ENCODE measurements at regions not wholly inside any gene's neighbourhood (a gene's known extent, or its start where the extent isn't known, plus 50 kb on each side); places are given as distances from the start of the nearest gene placed in this dataset.

- H3K4me1 ChIP-seq (ENCODE audit: control insufficient read depth in 1 of 2, low read depth in 2 of 2): no peaks in the 10 kb centered on the region
- TF ChIP-seq, protein P1, sequence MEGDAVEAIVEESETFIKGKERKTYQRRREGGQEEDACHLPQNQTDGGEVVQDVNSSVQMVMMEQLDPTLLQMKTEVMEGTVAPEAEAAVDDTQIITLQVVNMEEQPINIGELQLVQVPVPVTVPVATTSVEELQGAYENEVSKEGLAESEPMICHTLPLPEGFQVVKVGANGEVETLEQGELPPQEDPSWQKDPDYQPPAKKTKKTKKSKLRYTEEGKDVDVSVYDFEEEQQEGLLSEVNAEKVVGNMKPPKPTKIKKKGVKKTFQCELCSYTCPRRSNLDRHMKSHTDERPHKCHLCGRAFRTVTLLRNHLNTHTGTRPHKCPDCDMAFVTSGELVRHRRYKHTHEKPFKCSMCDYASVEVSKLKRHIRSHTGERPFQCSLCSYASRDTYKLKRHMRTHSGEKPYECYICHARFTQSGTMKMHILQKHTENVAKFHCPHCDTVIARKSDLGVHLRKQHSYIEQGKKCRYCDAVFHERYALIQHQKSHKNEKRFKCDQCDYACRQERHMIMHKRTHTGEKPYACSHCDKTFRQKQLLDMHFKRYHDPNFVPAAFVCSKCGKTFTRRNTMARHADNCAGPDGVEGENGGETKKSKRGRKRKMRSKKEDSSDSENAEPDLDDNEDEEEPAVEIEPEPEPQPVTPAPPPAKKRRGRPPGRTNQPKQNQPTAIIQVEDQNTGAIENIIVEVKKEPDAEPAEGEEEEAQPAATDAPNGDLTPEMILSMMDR (IDR thresholded peaks at IDR 0.05): no peak
- H3K27ac ChIP-seq: no peak overlapping the region
- no peaks in the 10 kb centered on the region for H3K9me3 ChIP-seq
- H3K4me3 ChIP-seq: no peak overlapping the region
- DNase-seq (ENCODE audit: low spot score) (no peak), ATAC-seq (ENCODE audit: insufficient number of reproducible peaks, low FRiP score, low read depth) (no peak)
- no peaks in the 10 kb centered on the region for H3K27me3 ChIP-seq (replicated peaks; ENCODE audit: insufficient read depth)
- H3K36me3 ChIP-seq: no peaks in the 10 kb centered on the region
Observed at GRCh38 chr5:67416133-67416937, 219.7 kb upstream of the CD180 start.

- TF ChIP-seq, protein P1 (IDR thresholded peaks at IDR 0.05): no peak
- Histone ChIP-seq H3K4me1 (ENCODE audit: control insufficient read depth in 1 of 2, low read depth in 2 of 2) (no peaks in the 10 kb centered on the region), H3K36me3 (no peaks in the 10 kb centered on the region), H3K4me3 (no peak overlapping the region), H3K27me3 (replicated peaks; ENCODE audit: insufficient read depth) (no peaks in the 10 kb centered on the region), H3K9me3 (no peaks in the 10 kb centered on the region), H3K27ac (no peak overlapping the region)
- ATAC-seq (ENCODE audit: insufficient number of reproducible peaks, low FRiP score, low read depth) (no peak), DNase-seq (ENCODE audit: low spot score) (no peak)
Observed at GRCh38 chr5:67414712-67415111, 218.1 kb upstream of the CD180 start.

- no peak for DNase-seq (ENCODE audit: low spot score)
- ATAC-seq (ENCODE audit: insufficient number of reproducible peaks, low FRiP score, low read depth): no peak
Observed at GRCh38 chr5:67413721-67414120, 217.1 kb upstream of the CD180 start.

GRCh38 chr5:67409126-67409777, 212.7 kb upstream of the CD180 start:
- DNase-seq (ENCODE audit: low spot score): no peak
- Histone ChIP-seq H3K4me1 (ENCODE audit: control insufficient read depth in 1 of 2, low read depth in 2 of 2) (no peaks in the 10 kb centered on the region), H3K36me3 (no peaks in the 10 kb centered on the region), H3K27ac (no peak overlapping the region), H3K9me3 (no peaks in the 10 kb centered on the region), H3K27me3 (replicated peaks; ENCODE audit: insufficient read depth) (no peaks in the 10 kb centered on the region), H3K4me3 (no peak overlapping the region)
- TF ChIP-seq, protein P1 (IDR thresholded peaks at IDR 0.05): no peak
- no peak for ATAC-seq (ENCODE audit: insufficient number of reproducible peaks, low FRiP score, low read depth)

More at GRCh38 chr5:67413721-67414120, 217.1 kb upstream of the CD180 start:
- no peak overlapping the region for H3K27ac ChIP-seq
- H3K36me3 ChIP-seq: no peaks in the 10 kb centered on the region
- TF ChIP-seq, protein P1 (IDR thresholded peaks at IDR 0.05): no peak
- no peaks in the 10 kb centered on the region for H3K4me1 ChIP-seq (ENCODE audit: control insufficient read depth in 1 of 2, low read depth in 2 of 2)
- H3K4me3 ChIP-seq: no peak overlapping the region
- no peaks in the 10 kb centered on the region for H3K9me3 ChIP-seq
- no peaks in the 10 kb centered on the region for H3K27me3 ChIP-seq (replicated peaks; ENCODE audit: insufficient read depth)

GRCh38 chr5:67407979-67408378, 211.4 kb upstream of the CD180 start:
- Histone ChIP-seq H3K4me3 (no peak overlapping the region), H3K36me3 (no peaks in the 10 kb centered on the region), H3K27ac (no peak overlapping the region), H3K9me3 (no peaks in the 10 kb centered on the region), H3K27me3 (replicated peaks; ENCODE audit: insufficient read depth) (no peaks in the 10 kb centered on the region), H3K4me1 (ENCODE audit: control insufficient read depth in 1 of 2, low read depth in 2 of 2) (no peaks in the 10 kb centered on the region)
- DNase-seq (ENCODE audit: low spot score) (no peak), ATAC-seq (ENCODE audit: insufficient number of reproducible peaks, low FRiP score, low read depth) (no peak)
- TF ChIP-seq, protein P1 (IDR thresholded peaks at IDR 0.05): no peak
